Liver (tissue), 8 donors: ENCODE measurements at regions not wholly inside any gene's neighbourhood (a gene's known extent, or its start where the extent isn't known, plus 50 kb on each side); places are given as distances from the start of the nearest gene placed in this dataset.

Source experiments
- DNase-seq: peaks from one replicate; pipeline ENCODE4 v3.0.0-alpha.2; 2017; ENCODE audit warnings: low spot score
- H3K27ac ChIP-seq, 2 donors: one replicate each; pipeline ENCODE4 v1.7.0; 2013; ENCODE audit warnings: inconsistent platforms in 2 of 2, low read length in 2 of 2, control low read depth in 1 of 2, low read depth in 1 of 2, mild to moderate bottlenecking in 1 of 2
- H3K27me3 ChIP-seq, 4 donors: one replicate each; pipeline versions ENCODE4 v1.6.1 to v1.7.0; 2013; ENCODE audit warnings: low read length in 3 of 4, inconsistent platforms in 1 of 4, mild to moderate bottlenecking in 1 of 4, moderate library complexity in 1 of 4; ENCODE audit not compliant: control insufficient read depth in 4 of 4, insufficient read depth in 4 of 4
- H3K36me3 ChIP-seq, 4 donors: one replicate each; pipeline versions ENCODE4 v1.6.1 to v1.7.0; 2013; ENCODE audit warnings: low read length in 3 of 4, mild to moderate bottlenecking in 3 of 4, low read depth in 1 of 4, moderate library complexity in 1 of 4; ENCODE audit not compliant: control insufficient read depth in 4 of 4, insufficient read depth in 3 of 4
- H3K4me1 ChIP-seq, 4 donors: one replicate each; pipeline versions ENCODE4 v1.6.1 to v1.7.0; 2013; ENCODE audit warnings: low read length in 3 of 4, mild to moderate bottlenecking in 3 of 4, moderate library complexity in 1 of 4; ENCODE audit not compliant: control insufficient read depth in 4 of 4, insufficient read depth in 4 of 4
- H3K4me3 ChIP-seq, 3 donors: one replicate each; pipeline versions ENCODE4 v1.6.1 to v1.7.0; 2013; ENCODE audit warnings: low read length in 3 of 3, control low read depth in 1 of 3, low read depth in 1 of 3, mild to moderate bottlenecking in 1 of 3
- H3K9ac ChIP-seq, 2 donors: one replicate each; pipeline ENCODE4 v1.7.0; 2013; ENCODE audit warnings: low read length in 2 of 2, mild to moderate bottlenecking in 2 of 2, moderate library complexity in 2 of 2, control low read depth in 1 of 2, low read depth in 1 of 2
- H3K9me3 ChIP-seq, 4 donors: one replicate each; pipeline versions ENCODE4 v1.6.1 to v1.7.0; 2013; ENCODE audit warnings: low read length in 3 of 4; ENCODE audit not compliant: control insufficient read depth in 4 of 4
- EGR1 ChIP-seq, 2 donors: IDR thresholded peaks; 2 replicates each; pipeline ENCODE4 v1.6.1; 2016 to 2018; ENCODE audit warnings: antibody characterized with exemption in 2 of 2, low read depth in 2 of 2
- FOXA1 ChIP-seq: IDR thresholded peaks from 2 replicates; pipeline ENCODE4 v1.6.1; 2016; ENCODE audit warnings: antibody characterized with exemption
- FOXA2 ChIP-seq: IDR thresholded peaks from 2 replicates; pipeline ENCODE4 v1.6.1; 2016; ENCODE audit warnings: antibody characterized with exemption
- GABPA ChIP-seq, 2 donors: IDR thresholded peaks in 1 of 2; conservative IDR thresholded peaks in 1 of 2; 2 replicates each; pipeline ENCODE4 v1.6.1; 2016; ENCODE audit warnings: antibody characterized with exemption in 2 of 2, mild to moderate bottlenecking in 1 of 2, moderate library complexity in 1 of 2
- HNF4A ChIP-seq, 2 donors: conservative IDR thresholded peaks; 2 replicates each; pipeline ENCODE4 v1.6.1; 2016; ENCODE audit warnings: antibody characterized with exemption in 2 of 2, mild to moderate bottlenecking in 2 of 2
- HNF4G ChIP-seq: IDR thresholded peaks from 2 replicates; pipeline ENCODE4 v1.6.1; 2016; ENCODE audit warnings: antibody characterized with exemption
- JUND ChIP-seq, 2 donors: IDR thresholded peaks; 2 replicates each; pipeline ENCODE4 v1.6.1; 2016; ENCODE audit warnings: antibody characterized with exemption in 2 of 2
- NR2F2 ChIP-seq: IDR thresholded peaks from 2 replicates; pipeline ENCODE4 v1.6.1; 2016; ENCODE audit warnings: antibody characterized with exemption
- RAD21 ChIP-seq, 2 donors: IDR thresholded peaks; 2 replicates each; pipeline ENCODE4 v1.6.1; 2016; ENCODE audit warnings: antibody characterized with exemption in 2 of 2, mild to moderate bottlenecking in 2 of 2
- RXRA ChIP-seq, 2 donors: IDR thresholded peaks; 2 replicates each; pipeline ENCODE4 v1.6.1; 2017 to 2018; ENCODE audit warnings: antibody characterized with exemption in 2 of 2, mild to moderate bottlenecking in 1 of 2
- SP1 ChIP-seq: IDR thresholded peaks from 2 replicates; pipeline ENCODE4 v1.6.1; 2018; ENCODE audit warnings: antibody characterized with exemption, mild to moderate bottlenecking
- TAF1 ChIP-seq: conservative IDR thresholded peaks from 2 replicates; pipeline ENCODE4 v1.6.1; 2016; ENCODE audit warnings: antibody characterized with exemption, mild to moderate bottlenecking
- YY1 ChIP-seq: IDR thresholded peaks from 2 replicates; pipeline ENCODE4 v1.6.1; 2016; ENCODE audit warnings: antibody characterized with exemption, mild to moderate bottlenecking
- WGBS: extraction: QIAGEN DNeasy Blood & Tissue Kit; methylation state at CpG from one replicate; pipeline ENCODE4 v1.1.7; 2013; 5-methylcytosine and 5-hydroxymethylcytosine counted together
- TF ChIP-seq, protein P1 (sequence below): fragments of 150-350 bp; IDR thresholded peaks from 2 replicates; pipeline ENCODE4 v1.5.1; 2017; ENCODE audit warnings: improper control_type of control experiment, low read depth, low read length; ENCODE audit not compliant: missing input control
- TF ChIP-seq, protein P2 (sequence below): IDR thresholded peaks from 2 replicates; pipeline ENCODE4 v1.6.1; 2016; ENCODE audit warnings: antibody characterized with exemption, mild to moderate bottlenecking
- TF ChIP-seq, protein P3 (sequence below): IDR thresholded peaks from 2 replicates; pipeline ENCODE4 v1.6.1; 2016; ENCODE audit warnings: antibody characterized with exemption
- TF ChIP-seq, protein P4 (sequence below): IDR thresholded peaks from 2 replicates; pipeline ENCODE4 v1.6.1; 2016; ENCODE audit warnings: antibody characterized with exemption
- donor health status: healthy.
- donor health status: healthy.
- donor health status: healthy.
- donor health status: healthy.
- donor health status: healthy.

DNA sequence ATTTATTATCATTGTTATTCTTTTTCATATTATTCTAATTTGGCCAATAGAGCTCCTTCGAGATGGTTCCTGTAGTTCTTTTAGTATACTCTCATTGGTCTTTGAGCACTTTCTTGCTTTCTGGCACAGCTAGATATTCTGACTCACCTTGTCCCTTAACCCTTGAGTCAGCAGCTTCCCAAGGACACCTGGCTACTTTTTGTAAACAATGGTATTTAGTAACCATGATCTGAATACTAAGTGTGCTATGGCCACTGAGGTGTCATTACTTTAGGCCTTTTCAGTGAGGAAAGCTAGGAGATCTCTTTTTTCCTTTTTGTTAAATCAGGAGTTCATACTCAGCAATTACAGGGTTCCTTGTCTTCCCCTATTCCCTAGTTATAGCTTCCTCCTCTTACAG, 126.5 kb upstream of the CITED2 start:
- Histone ChIP-seq H3K9me3 (no peaks in the 10 kb centered on the region), H3K4me3 (no peak overlapping the region), H3K36me3 (no peaks in the 10 kb centered on the region), H3K27me3 (no peaks in the 10 kb centered on the region), H3K9ac (no peak overlapping the region), H3K27ac (no peak overlapping the region), H3K4me1 (peaks cover 0 to 5% (median 0%) of the 10 kb centered on the region in 4 donors)
- DNase-seq: no peak
- TF ChIP-seq JUND (IDR thresholded peaks at IDR 0.05) (no peak), RAD21 (IDR thresholded peaks at IDR 0.05) (no peak), SP1 (no peak), TAF1 (no peak), HNF4A (conservative IDR thresholded peaks at IDR 0.05) (no peak), FOXA1 (no peak), RXRA (IDR thresholded peaks at IDR 0.05) (no peak), HNF4G (no peak), NR2F2 (no peak), GABPA (IDR thresholded peaks at IDR 0.05 in 1 of 2, conservative IDR thresholded peaks at IDR 0.05 in 1 of 2) (no peak), YY1 (no peak), FOXA2 (no peak), EGR1 (IDR thresholded peaks at IDR 0.05; ENCODE audit: low read depth in 2 of 2) (no peak)
- TF ChIP-seq, protein P1, sequence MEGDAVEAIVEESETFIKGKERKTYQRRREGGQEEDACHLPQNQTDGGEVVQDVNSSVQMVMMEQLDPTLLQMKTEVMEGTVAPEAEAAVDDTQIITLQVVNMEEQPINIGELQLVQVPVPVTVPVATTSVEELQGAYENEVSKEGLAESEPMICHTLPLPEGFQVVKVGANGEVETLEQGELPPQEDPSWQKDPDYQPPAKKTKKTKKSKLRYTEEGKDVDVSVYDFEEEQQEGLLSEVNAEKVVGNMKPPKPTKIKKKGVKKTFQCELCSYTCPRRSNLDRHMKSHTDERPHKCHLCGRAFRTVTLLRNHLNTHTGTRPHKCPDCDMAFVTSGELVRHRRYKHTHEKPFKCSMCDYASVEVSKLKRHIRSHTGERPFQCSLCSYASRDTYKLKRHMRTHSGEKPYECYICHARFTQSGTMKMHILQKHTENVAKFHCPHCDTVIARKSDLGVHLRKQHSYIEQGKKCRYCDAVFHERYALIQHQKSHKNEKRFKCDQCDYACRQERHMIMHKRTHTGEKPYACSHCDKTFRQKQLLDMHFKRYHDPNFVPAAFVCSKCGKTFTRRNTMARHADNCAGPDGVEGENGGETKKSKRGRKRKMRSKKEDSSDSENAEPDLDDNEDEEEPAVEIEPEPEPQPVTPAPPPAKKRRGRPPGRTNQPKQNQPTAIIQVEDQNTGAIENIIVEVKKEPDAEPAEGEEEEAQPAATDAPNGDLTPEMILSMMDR: no peak
- TF ChIP-seq, protein P2, sequence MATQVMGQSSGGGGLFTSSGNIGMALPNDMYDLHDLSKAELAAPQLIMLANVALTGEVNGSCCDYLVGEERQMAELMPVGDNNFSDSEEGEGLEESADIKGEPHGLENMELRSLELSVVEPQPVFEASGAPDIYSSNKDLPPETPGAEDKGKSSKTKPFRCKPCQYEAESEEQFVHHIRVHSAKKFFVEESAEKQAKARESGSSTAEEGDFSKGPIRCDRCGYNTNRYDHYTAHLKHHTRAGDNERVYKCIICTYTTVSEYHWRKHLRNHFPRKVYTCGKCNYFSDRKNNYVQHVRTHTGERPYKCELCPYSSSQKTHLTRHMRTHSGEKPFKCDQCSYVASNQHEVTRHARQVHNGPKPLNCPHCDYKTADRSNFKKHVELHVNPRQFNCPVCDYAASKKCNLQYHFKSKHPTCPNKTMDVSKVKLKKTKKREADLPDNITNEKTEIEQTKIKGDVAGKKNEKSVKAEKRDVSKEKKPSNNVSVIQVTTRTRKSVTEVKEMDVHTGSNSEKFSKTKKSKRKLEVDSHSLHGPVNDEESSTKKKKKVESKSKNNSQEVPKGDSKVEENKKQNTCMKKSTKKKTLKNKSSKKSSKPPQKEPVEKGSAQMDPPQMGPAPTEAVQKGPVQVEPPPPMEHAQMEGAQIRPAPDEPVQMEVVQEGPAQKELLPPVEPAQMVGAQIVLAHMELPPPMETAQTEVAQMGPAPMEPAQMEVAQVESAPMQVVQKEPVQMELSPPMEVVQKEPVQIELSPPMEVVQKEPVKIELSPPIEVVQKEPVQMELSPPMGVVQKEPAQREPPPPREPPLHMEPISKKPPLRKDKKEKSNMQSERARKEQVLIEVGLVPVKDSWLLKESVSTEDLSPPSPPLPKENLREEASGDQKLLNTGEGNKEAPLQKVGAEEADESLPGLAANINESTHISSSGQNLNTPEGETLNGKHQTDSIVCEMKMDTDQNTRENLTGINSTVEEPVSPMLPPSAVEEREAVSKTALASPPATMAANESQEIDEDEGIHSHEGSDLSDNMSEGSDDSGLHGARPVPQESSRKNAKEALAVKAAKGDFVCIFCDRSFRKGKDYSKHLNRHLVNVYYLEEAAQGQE: no peak
- TF ChIP-seq, protein P3, sequence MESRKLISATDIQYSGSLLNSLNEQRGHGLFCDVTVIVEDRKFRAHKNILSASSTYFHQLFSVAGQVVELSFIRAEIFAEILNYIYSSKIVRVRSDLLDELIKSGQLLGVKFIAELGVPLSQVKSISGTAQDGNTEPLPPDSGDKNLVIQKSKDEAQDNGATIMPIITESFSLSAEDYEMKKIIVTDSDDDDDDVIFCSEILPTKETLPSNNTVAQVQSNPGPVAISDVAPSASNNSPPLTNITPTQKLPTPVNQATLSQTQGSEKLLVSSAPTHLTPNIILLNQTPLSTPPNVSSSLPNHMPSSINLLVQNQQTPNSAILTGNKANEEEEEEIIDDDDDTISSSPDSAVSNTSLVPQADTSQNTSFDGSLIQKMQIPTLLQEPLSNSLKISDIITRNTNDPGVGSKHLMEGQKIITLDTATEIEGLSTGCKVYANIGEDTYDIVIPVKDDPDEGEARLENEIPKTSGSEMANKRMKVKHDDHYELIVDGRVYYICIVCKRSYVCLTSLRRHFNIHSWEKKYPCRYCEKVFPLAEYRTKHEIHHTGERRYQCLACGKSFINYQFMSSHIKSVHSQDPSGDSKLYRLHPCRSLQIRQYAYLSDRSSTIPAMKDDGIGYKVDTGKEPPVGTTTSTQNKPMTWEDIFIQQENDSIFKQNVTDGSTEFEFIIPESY: no peak
- TF ChIP-seq, protein P4, sequence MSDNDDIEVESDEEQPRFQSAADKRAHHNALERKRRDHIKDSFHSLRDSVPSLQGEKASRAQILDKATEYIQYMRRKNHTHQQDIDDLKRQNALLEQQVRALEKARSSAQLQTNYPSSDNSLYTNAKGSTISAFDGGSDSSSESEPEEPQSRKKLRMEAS: no peak
- 97% methylated on average over 1 of the region's 1 CpG for WGBS

DNA sequence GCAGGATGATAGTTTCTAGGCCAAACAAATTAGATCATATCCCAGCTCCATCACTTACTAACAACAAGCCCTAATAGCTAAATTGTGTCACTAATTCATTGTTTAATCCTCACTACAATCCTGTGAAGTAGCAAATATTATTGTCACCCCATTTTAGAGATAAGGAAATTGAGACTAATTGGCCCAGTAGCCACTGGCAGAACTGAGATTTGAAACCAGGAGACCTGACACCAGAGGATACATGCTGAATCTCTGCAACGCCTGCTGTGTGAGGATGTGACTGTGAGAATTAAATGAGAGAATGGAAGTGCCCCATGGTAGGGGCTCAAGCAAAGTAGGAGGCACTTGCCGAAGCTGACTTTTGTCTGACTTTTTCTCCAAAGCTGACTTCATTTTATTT, 124.3 kb upstream of the CITED2 start:
- Histone ChIP-seq H3K9me3 (no peaks in the 10 kb centered on the region), H3K9ac (no peak overlapping the region), H3K27me3 (no peaks in the 10 kb centered on the region), H3K4me3 (no peak overlapping the region), H3K27ac (no peak overlapping the region), H3K4me1 (peaks cover 0 to 5% (median 0%) of the 10 kb centered on the region in 4 donors), H3K36me3 (no peaks in the 10 kb centered on the region)
- WGBS: 90% methylated on average over 2 of the region's 2 CpGs
- no peak for DNase-seq
- TF ChIP-seq, protein P2: no peak
- TF ChIP-seq RXRA (IDR thresholded peaks at IDR 0.05) (no peak), HNF4A (conservative IDR thresholded peaks at IDR 0.05) (no peak), EGR1 (IDR thresholded peaks at IDR 0.05; ENCODE audit: low read depth in 2 of 2) (no peak), NR2F2 (no peak), FOXA1 (no peak), GABPA (IDR thresholded peaks at IDR 0.05 in 1 of 2, conservative IDR thresholded peaks at IDR 0.05 in 1 of 2) (no peak), HNF4G (no peak), SP1 (no peak)
- TF ChIP-seq, protein P1: no peak
